ENCODE measurements at regions not wholly inside any gene's neighbourhood (a gene's known extent, or its start where the extent isn't known, plus 50 kb on each side); places are given as distances from the start of the nearest gene placed in this dataset.

DNA sequence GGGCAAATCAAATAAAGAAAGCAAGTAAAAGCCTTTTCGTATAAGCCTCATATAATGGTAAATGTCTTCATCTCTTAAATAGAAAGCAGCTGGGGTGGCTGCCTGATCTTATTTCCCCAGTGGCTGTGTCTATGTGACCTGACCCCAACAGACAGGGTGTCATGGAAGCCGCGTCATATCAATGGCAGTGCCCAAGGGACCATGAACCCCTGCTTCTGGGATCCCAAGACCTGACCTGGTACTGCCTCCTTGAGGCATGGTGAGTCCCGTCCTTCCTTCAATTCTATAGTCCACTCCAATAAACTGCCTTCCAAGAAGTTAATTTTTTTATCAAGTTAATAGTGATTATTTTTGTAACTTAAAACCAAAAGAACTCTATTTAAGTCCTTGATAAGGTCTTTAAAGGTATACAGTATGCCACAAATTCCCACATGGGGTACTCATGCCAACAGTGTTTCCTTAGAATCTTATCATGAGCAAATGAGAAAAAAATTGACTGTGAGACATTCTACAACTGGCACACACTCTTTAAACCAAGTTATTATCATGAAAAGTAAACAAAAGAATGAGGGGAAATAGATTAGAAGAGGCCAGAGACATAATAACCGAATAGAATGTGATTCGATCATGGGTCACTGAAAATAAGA lies 104.6 kb downstream of the ADSS2 start:
- CTCF ChIA-PET = interaction anchor here (0.6 kb wide), 1 partner anchor 46 kb away, joined by 3 read pairs; no protein-coding TSS in a partner anchor
- no peak for TF ChIP-seq FOXK2 (IDR thresholded peaks at IDR 0.05)
- no peak for TF ChIP-seq NFRKB (IDR thresholded peaks at IDR 0.05)
- TF ChIP-seq FOXA1 (IDR thresholded peaks at IDR 0.05) = no peak
- no peak for TF ChIP-seq FOXM1 (IDR thresholded peaks at IDR 0.05; ENCODE audit: borderline replicate concordance)
- TF ChIP-seq HDGF (IDR thresholded peaks at IDR 0.05; ENCODE audit: borderline replicate concordance) = no peak
- no peak for TF ChIP-seq LEF1 (IDR thresholded peaks at IDR 0.05; ENCODE audit: borderline replicate concordance)
- no peak for TF ChIP-seq SUZ12 (IDR thresholded peaks at IDR 0.05)
- no peak for TF ChIP-seq ZNF384 (IDR thresholded peaks at IDR 0.05)
- TF ChIP-seq BHLHE40 (IDR thresholded peaks at IDR 0.05; ENCODE audit: borderline replicate concordance) = no peak
- no peak for TF ChIP-seq ARNT (IDR thresholded peaks at IDR 0.05)
- TF ChIP-seq L3MBTL2 (conservative IDR thresholded peaks at IDR 0.05) = no peak
- TF ChIP-seq CTBP1 (IDR thresholded peaks at IDR 0.05; ENCODE audit: borderline replicate concordance) = no peak
- TF ChIP-seq ELF4 (IDR thresholded peaks at IDR 0.05) = no peak
- POLR2A ChIA-PET = no interaction called here
- DNase-seq (ENCODE audit: extremely low spot score) = no peak

DNA sequence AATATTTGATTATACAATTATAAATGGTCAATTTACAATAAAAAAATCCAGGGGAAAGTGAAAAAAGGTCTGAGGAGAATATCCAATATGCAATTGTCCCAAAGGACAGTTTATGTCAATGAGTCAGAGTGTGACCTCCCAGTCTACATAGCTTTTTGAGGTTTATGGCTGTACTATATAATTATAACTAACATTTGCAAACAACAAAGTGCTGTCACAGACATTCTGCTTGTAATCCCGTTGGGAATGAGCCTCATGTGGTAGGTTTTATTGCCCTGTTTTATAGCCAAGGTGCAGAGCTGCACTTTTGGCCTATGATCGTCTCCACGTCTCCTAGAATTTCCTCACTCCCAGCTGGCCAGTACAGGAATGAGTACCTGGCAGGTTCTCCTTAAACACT lies 103.8 kb downstream of the ADSS2 start:
- CTCF ChIA-PET = interaction anchor here (0.6 kb wide), 1 partner anchor 45 kb away, joined by 3 read pairs; no protein-coding TSS in a partner anchor
- TF ChIP-seq CTBP1 (IDR thresholded peaks at IDR 0.05; ENCODE audit: borderline replicate concordance) = peak; percentile 80; the same call in 1 of the 2 replicates
- TF ChIP-seq FOXA1 (IDR thresholded peaks at IDR 0.05) = no peak
- DNase-seq (ENCODE audit: extremely low spot score) = peak; percentile 63
- POLR2A ChIA-PET = interaction anchor here (1.3 kb wide), 1 partner anchor 487 kb away, joined by 4 read pairs; no protein-coding TSS in a partner anchor

DNA sequence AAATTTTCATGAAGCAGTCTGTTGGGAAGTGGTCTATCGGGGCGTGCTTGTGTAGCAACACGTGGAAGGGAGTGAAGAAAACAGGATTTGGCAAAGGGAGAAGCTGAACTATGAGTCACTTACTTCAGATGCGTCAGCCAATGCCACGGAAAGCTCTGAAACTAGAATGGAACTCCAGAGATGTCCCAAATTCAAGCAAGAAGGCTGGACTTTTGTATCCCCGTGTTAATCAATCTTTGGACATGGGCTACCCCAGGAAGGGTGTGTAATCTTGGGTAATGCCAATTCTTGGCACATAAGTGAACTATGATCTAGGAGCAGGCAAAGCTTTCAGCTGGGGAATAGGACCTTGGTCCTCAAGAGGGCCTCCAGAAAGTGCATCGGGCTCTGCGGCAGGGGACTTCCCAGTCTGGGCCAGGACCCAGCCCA lies 102.6 kb downstream of the ADSS2 start:
- CTCF ChIA-PET = no interaction called here
- POLR2A ChIA-PET = interaction anchor here (0.9 to 1.3 kb wide), 2 partner anchors 9 to 486 kb away, joined by 4 read pairs; no protein-coding TSS in a partner anchor
- TF ChIP-seq FOXK2 (IDR thresholded peaks at IDR 0.05) (no peak), ZNF384 (IDR thresholded peaks at IDR 0.05) (no peak), L3MBTL2 (conservative IDR thresholded peaks at IDR 0.05) (no peak), ARNT (IDR thresholded peaks at IDR 0.05) (no peak), BHLHE40 (IDR thresholded peaks at IDR 0.05; ENCODE audit: borderline replicate concordance) (no peak), ELF4 (IDR thresholded peaks at IDR 0.05) (no peak), SP1 (IDR thresholded peaks at IDR 0.05) (no peak), LEF1 (IDR thresholded peaks at IDR 0.05; ENCODE audit: borderline replicate concordance) (no peak), HDGF (IDR thresholded peaks at IDR 0.05; ENCODE audit: borderline replicate concordance) (no peak), NFRKB (IDR thresholded peaks at IDR 0.05) (no peak), FOXA1 (IDR thresholded peaks at IDR 0.05) (no peak), CTBP1 (IDR thresholded peaks at IDR 0.05; ENCODE audit: borderline replicate concordance) (no peak), TARDBP (IDR thresholded peaks at IDR 0.05) (no peak)
- DNase-seq (ENCODE audit: extremely low spot score) = no peak

- no peak for DNase-seq (ENCODE audit: extremely low spot score)
- CTCF ChIA-PET = no interaction called here
- POLR2A ChIA-PET = interaction anchor here (0.9 kb wide), 1 partner anchor 9 kb away, joined by 4 read pairs; no protein-coding TSS in a partner anchor
- TF ChIP-seq LEF1 (IDR thresholded peaks at IDR 0.05; ENCODE audit: borderline replicate concordance) (no peak), ELF4 (IDR thresholded peaks at IDR 0.05) (no peak), CTBP1 (IDR thresholded peaks at IDR 0.05; ENCODE audit: borderline replicate concordance) (no peak), ZNF384 (IDR thresholded peaks at IDR 0.05) (no peak), TARDBP (IDR thresholded peaks at IDR 0.05) (no peak), SUZ12 (IDR thresholded peaks at IDR 0.05) (no peak), NFRKB (IDR thresholded peaks at IDR 0.05) (no peak), FOXM1 (IDR thresholded peaks at IDR 0.05; ENCODE audit: borderline replicate concordance) (no peak), FOXA1 (IDR thresholded peaks at IDR 0.05) (no peak), SP1 (IDR thresholded peaks at IDR 0.05) (no peak), BHLHE40 (IDR thresholded peaks at IDR 0.05; ENCODE audit: borderline replicate concordance) (no peak), HDGF (IDR thresholded peaks at IDR 0.05; ENCODE audit: borderline replicate concordance) (no peak), FOXK2 (IDR thresholded peaks at IDR 0.05) (no peak), ARNT (IDR thresholded peaks at IDR 0.05) (no peak), L3MBTL2 (conservative IDR thresholded peaks at IDR 0.05) (no peak)
- TF ChIP-seq, protein P1, sequence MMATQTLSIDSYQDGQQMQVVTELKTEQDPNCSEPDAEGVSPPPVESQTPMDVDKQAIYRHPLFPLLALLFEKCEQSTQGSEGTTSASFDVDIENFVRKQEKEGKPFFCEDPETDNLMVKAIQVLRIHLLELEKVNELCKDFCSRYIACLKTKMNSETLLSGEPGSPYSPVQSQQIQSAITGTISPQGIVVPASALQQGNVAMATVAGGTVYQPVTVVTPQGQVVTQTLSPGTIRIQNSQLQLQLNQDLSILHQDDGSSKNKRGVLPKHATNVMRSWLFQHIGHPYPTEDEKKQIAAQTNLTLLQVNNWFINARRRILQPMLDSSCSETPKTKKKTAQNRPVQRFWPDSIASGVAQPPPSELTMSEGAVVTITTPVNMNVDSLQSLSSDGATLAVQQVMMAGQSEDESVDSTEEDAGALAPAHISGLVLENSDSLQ (IDR thresholded peaks at IDR 0.05) = no peak
These were observed 102.1 kb downstream of the ADSS2 start for GRCh38 chr1:244349581-244350001.

DNA sequence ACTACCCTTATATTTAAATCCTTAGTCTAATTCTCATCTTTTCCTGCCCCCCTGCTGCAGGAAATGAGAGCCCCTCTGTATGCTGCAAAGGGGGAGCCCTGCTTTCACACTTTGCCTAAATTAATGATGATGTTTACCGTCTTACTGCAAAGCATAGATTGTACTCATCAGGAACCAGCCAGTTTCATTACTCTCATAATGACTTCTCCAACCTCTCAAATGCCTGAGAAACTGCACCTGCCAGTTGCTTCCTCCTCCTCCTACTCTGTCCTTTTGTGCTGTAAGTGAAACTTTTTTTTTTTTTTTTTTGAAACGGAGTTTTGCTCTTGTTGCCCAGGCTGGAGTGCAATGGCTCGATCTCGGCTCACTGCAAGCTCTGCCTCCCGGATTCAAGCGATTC lies 101.7 kb downstream of the ADSS2 start:
- TF ChIP-seq L3MBTL2 (conservative IDR thresholded peaks at IDR 0.05) = no peak
- TF ChIP-seq HDGF (IDR thresholded peaks at IDR 0.05; ENCODE audit: borderline replicate concordance) = no peak
- TF ChIP-seq ELF4 (IDR thresholded peaks at IDR 0.05) = no peak
- TF ChIP-seq TARDBP (IDR thresholded peaks at IDR 0.05) = no peak
- no peak for TF ChIP-seq CTBP1 (IDR thresholded peaks at IDR 0.05; ENCODE audit: borderline replicate concordance)
- TF ChIP-seq NFRKB (IDR thresholded peaks at IDR 0.05) = no peak
- no peak for TF ChIP-seq ZNF384 (IDR thresholded peaks at IDR 0.05)
- TF ChIP-seq FOXA1 (IDR thresholded peaks at IDR 0.05) = no peak
- no peak for TF ChIP-seq SUZ12 (IDR thresholded peaks at IDR 0.05)
- no peak for TF ChIP-seq BHLHE40 (IDR thresholded peaks at IDR 0.05; ENCODE audit: borderline replicate concordance)
- no peak for TF ChIP-seq ARNT (IDR thresholded peaks at IDR 0.05)
- no peak for TF ChIP-seq LEF1 (IDR thresholded peaks at IDR 0.05; ENCODE audit: borderline replicate concordance)
- CTCF ChIA-PET = no interaction called here
- DNase-seq (ENCODE audit: extremely low spot score) = no peak
- POLR2A ChIA-PET = no interaction called here

GRCh38 chr1:244352156-244352830 lies 99.4 kb downstream of the ADSS2 start:
- DNase-seq (ENCODE audit: extremely low spot score) = no peak
- CTCF ChIA-PET = interaction anchor here (0.8 kb wide), 1 partner anchor 60 kb away, joined by 3 read pairs; no protein-coding TSS in a partner anchor
- TF ChIP-seq FOXA1 (IDR thresholded peaks at IDR 0.05) (no peak), ELF4 (IDR thresholded peaks at IDR 0.05) (no peak), HDGF (IDR thresholded peaks at IDR 0.05; ENCODE audit: borderline replicate concordance) (no peak), ARNT (IDR thresholded peaks at IDR 0.05) (no peak), LEF1 (IDR thresholded peaks at IDR 0.05; ENCODE audit: borderline replicate concordance) (no peak), L3MBTL2 (conservative IDR thresholded peaks at IDR 0.05) (no peak), ZNF384 (IDR thresholded peaks at IDR 0.05) (no peak), BHLHE40 (IDR thresholded peaks at IDR 0.05; ENCODE audit: borderline replicate concordance) (no peak), NFRKB (IDR thresholded peaks at IDR 0.05) (no peak), FOXK2 (IDR thresholded peaks at IDR 0.05) (no peak), FOXM1 (IDR thresholded peaks at IDR 0.05; ENCODE audit: borderline replicate concordance) (no peak), SP1 (IDR thresholded peaks at IDR 0.05) (no peak), TARDBP (IDR thresholded peaks at IDR 0.05) (no peak), CTBP1 (IDR thresholded peaks at IDR 0.05; ENCODE audit: borderline replicate concordance) (no peak)
- TF ChIP-seq, protein P1 (IDR thresholded peaks at IDR 0.05) = no peak
- POLR2A ChIA-PET = no interaction called here
